H1 (cell line): ENCODE measurements at regions not wholly inside any gene's neighbourhood (a gene's known extent, or its start where the extent isn't known, plus 50 kb on each side); places are given as distances from the start of the nearest gene placed in this dataset.

Experiments
- CTCF ChIA-PET: fragments of 300-600 bp; sonication (Branson Sonifier 250); formaldehyde crosslinking; loops from one replicate; lab custom pipeline; 2021; ENCODE audit not compliant: partially characterized antibody; lab: Charles Lee
- POLR2A ChIA-PET: fragments of 300-600 bp; sonication (Branson Sonifier 250); formaldehyde crosslinking; loops from one replicate; lab custom pipeline; 2021; ENCODE audit warnings: inconsistent platforms; ENCODE audit not compliant: partially characterized antibody; lab: Charles Lee
- DNase-seq, 2 experiments: peaks; one replicate each; pipeline versions ENCODE4 v3.0.0 to v3.0.0-alpha.2; 2010 to 2022; ENCODE audit warnings: low spot score in 2 of 2, low read depth in 1 of 2, mixed read lengths in 1 of 2
- FAIRE-seq: peaks from 2 replicates; lab custom pipeline; 2011; peaks lifted over from hg19 to GRCh38; lab: Jason Lieb, UNC
- H2AFZ ChIP-seq: 2 replicates; pipeline ENCODE4 v1.8.1; 2012; ENCODE audit warnings: low read length, inconsistent platforms
- H2AK5ac ChIP-seq: 2 replicates; pipeline ENCODE4 v1.6.1; 2013; ENCODE audit warnings: low read depth, low read length
- H2BK120ac ChIP-seq: replicated peaks from 2 replicates; pipeline ENCODE3; 2013; ENCODE audit warnings: low read depth, low read length, inconsistent platforms
- H2BK12ac ChIP-seq: 2 replicates; pipeline ENCODE4 v1.6.1; 2013; ENCODE audit warnings: low read depth, low read length
- H2BK15ac ChIP-seq: 2 replicates; pipeline ENCODE4 v1.6.1; 2013; ENCODE audit warnings: low read length
- H2BK20ac ChIP-seq: 2 replicates; pipeline ENCODE4 v1.6.1; 2013; ENCODE audit warnings: low read length
- H2BK5ac ChIP-seq: 2 replicates; pipeline ENCODE4 v1.6.1; 2013; ENCODE audit warnings: low read depth, low read length
- H3K14ac ChIP-seq: 2 replicates; pipeline ENCODE4 v1.6.1; 2013; ENCODE audit warnings: inconsistent platforms; ENCODE audit not compliant: insufficient read length
- H3K18ac ChIP-seq: 2 replicates; pipeline ENCODE4 v1.6.1; 2013; ENCODE audit warnings: low read length; ENCODE audit errors: extremely low read depth
- H3K23ac ChIP-seq: 2 replicates; pipeline ENCODE4 v1.6.1; 2013; ENCODE audit warnings: inconsistent platforms; ENCODE audit not compliant: insufficient read length
- H3K23me2 ChIP-seq: 2 replicates; pipeline ENCODE4 v1.6.1; 2013; ENCODE audit warnings: low read depth, low read length
- H3K27ac ChIP-seq: 2 replicates; pipeline ENCODE4 v1.6.1; 2011; ENCODE audit warnings: low read depth, low read length, inconsistent platforms
- H3K27me3 ChIP-seq, 4 experiments: replicated peaks in 1 of 4; 1 replicate in 1 of 4; 2 replicates in 3 of 4; pipeline versions ENCODE4 v1.6.1 to v1.8.1; 2011 to 2013; ENCODE audit warnings: low read length in 3 of 4, mild to moderate bottlenecking in 3 of 4, inconsistent platforms in 2 of 4, mixed read lengths in 2 of 4, moderate library complexity in 1 of 4; ENCODE audit not compliant: control insufficient read depth in 3 of 4, insufficient read depth in 3 of 4; ENCODE audit errors: extremely low read depth in 1 of 4
- H3K36me3 ChIP-seq, 4 experiments: 2 replicates each; pipeline versions ENCODE4 v1.6.1 to v1.8.1; 2011 to 2013; ENCODE audit warnings: mild to moderate bottlenecking in 4 of 4, low read length in 3 of 4, moderate library complexity in 2 of 4, control low read depth in 1 of 4, inconsistent platforms in 1 of 4; ENCODE audit not compliant: insufficient read depth in 4 of 4, control insufficient read depth in 2 of 4
- H3K4ac ChIP-seq: replicated peaks from 2 replicates; pipeline ENCODE3; 2013; ENCODE audit warnings: low read length, low read depth, mixed read lengths, inconsistent platforms; ENCODE audit not compliant: insufficient read length
- H3K4me1 ChIP-seq, 4 experiments: replicated peaks in 1 of 4; 1 replicate in 1 of 4; 2 replicates in 3 of 4; pipeline versions ENCODE4 v1.6.1 to v1.8.1; 2011 to 2013; ENCODE audit warnings: low read length in 3 of 4, inconsistent platforms in 2 of 4, mixed read lengths in 1 of 4; ENCODE audit not compliant: insufficient read depth in 4 of 4, control insufficient read depth in 3 of 4
- H3K4me2 ChIP-seq, 2 experiments: 2 replicates each; pipeline versions ENCODE4 v1.6.1 to v1.8.1; 2011 to 2013; ENCODE audit warnings: low read depth in 2 of 2, low read length in 2 of 2, control low read depth in 1 of 2, inconsistent platforms in 1 of 2, mild to moderate bottlenecking in 1 of 2; ENCODE audit not compliant: insufficient read depth in 1 of 2
- H3K4me3 ChIP-seq, 4 experiments: fragments of 200-600, 300-600 bp in 1 of 4; sonication (generic), shearing (Covaris generic), sonication (Bioruptor Twin) in 1 of 4; 2 replicates each; pipeline versions ENCODE4 v1.5.1 to v1.8.1; 2011 to 2016; ENCODE audit warnings: low read length in 4 of 4, low read depth in 3 of 4, control low read depth in 2 of 4, inconsistent platforms in 2 of 4, mild to moderate bottlenecking in 2 of 4, mixed read lengths in 1 of 4, moderate library complexity in 1 of 4; ENCODE audit not compliant: insufficient read depth in 2 of 4; ENCODE audit errors: extremely low read depth in 1 of 4
- H3K56ac ChIP-seq: replicated peaks from 2 replicates; pipeline ENCODE3; 2013; ENCODE audit warnings: low read depth, mild to moderate bottlenecking, mixed read lengths, low read length, inconsistent platforms; ENCODE audit not compliant: insufficient read length
- H3K79me1 ChIP-seq: 2 replicates; pipeline ENCODE4 v1.6.1; 2013; ENCODE audit warnings: low read depth, low read length, control low read depth
- H3K79me2 ChIP-seq, 2 experiments: 2 replicates each; pipeline versions ENCODE4 v1.6.1 to v1.8.1; 2012 to 2013; ENCODE audit warnings: low read length in 2 of 2, mild to moderate bottlenecking in 2 of 2, inconsistent platforms in 1 of 2; ENCODE audit not compliant: insufficient read depth in 2 of 2, control insufficient read depth in 1 of 2
- H3K9ac ChIP-seq, 4 experiments: replicated peaks in 1 of 4; 1 replicate in 1 of 4; 2 replicates in 3 of 4; pipeline versions ENCODE4 v1.6.1 to v1.8.1; 2011 to 2013; ENCODE audit warnings: low read depth in 3 of 4, low read length in 3 of 4, control low read depth in 2 of 4, mild to moderate bottlenecking in 2 of 4, moderate library complexity in 2 of 4, inconsistent platforms in 1 of 4; ENCODE audit errors: extremely low read depth in 1 of 4
- H3K9me3 ChIP-seq, 2 experiments: 2 replicates each; pipeline versions ENCODE4 v1.6.1 to v1.8.1; 2012 to 2013; ENCODE audit warnings: mild to moderate bottlenecking in 2 of 2, moderate library complexity in 2 of 2, control low read depth in 1 of 2, inconsistent platforms in 1 of 2, low read depth in 1 of 2, low read length in 1 of 2, mixed read lengths in 1 of 2; ENCODE audit not compliant: insufficient read depth in 2 of 2
- H4K20me1 ChIP-seq, 2 experiments: replicated peaks in 1 of 2; 2 replicates each; pipeline versions ENCODE3 to v1.8.1; 2011 to 2013; ENCODE audit warnings: inconsistent platforms in 2 of 2, low read length in 2 of 2, mild to moderate bottlenecking in 1 of 2; ENCODE audit not compliant: insufficient read depth in 2 of 2, control insufficient read depth in 1 of 2
- H4K5ac ChIP-seq: 2 replicates; pipeline ENCODE4 v1.6.1; 2013; ENCODE audit warnings: low read length, low read depth, mixed read lengths, inconsistent platforms; ENCODE audit not compliant: insufficient read length
- H4K8ac ChIP-seq: 2 replicates; pipeline ENCODE4 v1.8.0; 2013; ENCODE audit warnings: mild to moderate bottlenecking, moderate library complexity, low read length, inconsistent platforms; ENCODE audit not compliant: insufficient read depth; ENCODE audit errors: extremely low read depth
- H4K91ac ChIP-seq: replicated peaks from 2 replicates; pipeline ENCODE3; 2013; ENCODE audit warnings: low read length, mixed read lengths, inconsistent platforms; ENCODE audit not compliant: insufficient read length
- BCL11A ChIP-seq, 2 experiments: IDR thresholded peaks; one replicate each; pipeline ENCODE4 v1.6.1; 2011; ENCODE audit warnings: low read depth in 2 of 2, low read length in 2 of 2, mild to moderate bottlenecking in 2 of 2
- CHD1 ChIP-seq: IDR thresholded peaks from 2 replicates; pipeline ENCODE4 v1.6.1; 2012; ENCODE audit warnings: low read depth, low read length, improper control_type of control experiment
- EP300 ChIP-seq, 2 experiments: IDR thresholded peaks; 1 replicate in 1 of 2; 2 replicates in 1 of 2; pipeline ENCODE4 v1.6.1; 2011 to 2012; ENCODE audit warnings: low read depth in 2 of 2, low read length in 2 of 2, mild to moderate bottlenecking in 2 of 2, borderline replicate concordance in 1 of 2, inconsistent platforms in 1 of 2, moderate library complexity in 1 of 2
- GTF2F1 ChIP-seq: IDR thresholded peaks from 2 replicates; pipeline ENCODE4 v1.6.1; 2012; ENCODE audit warnings: low read depth, low read length, improper control_type of control experiment, borderline replicate concordance
- HDAC2 ChIP-seq, 2 experiments: fragments of 300-600 bp in 1 of 2; sonication (generic) in 1 of 2; IDR thresholded peaks; 2 replicates each; pipeline ENCODE4 v1.6.1; 2011 to 2012; ENCODE audit warnings: low read depth in 2 of 2, low read length in 2 of 2, mild to moderate bottlenecking in 2 of 2, moderate library complexity in 2 of 2, borderline replicate concordance in 1 of 2, inconsistent platforms in 1 of 2
- MAFK ChIP-seq: IDR thresholded peaks from 2 replicates; pipeline ENCODE4 v1.6.1; 2012; ENCODE audit warnings: low read depth, mild to moderate bottlenecking, improper control_type of control experiment, low read length
- POU5F1 ChIP-seq: IDR thresholded peaks from 2 replicates; pipeline ENCODE4 v1.6.1; 2011; ENCODE audit warnings: low read depth, mild to moderate bottlenecking, low read length, moderate library complexity
- RBBP5 ChIP-seq: IDR thresholded peaks from 2 replicates; pipeline ENCODE4 v1.7.1; 2012; ENCODE audit warnings: low read depth, mild to moderate bottlenecking, inconsistent platforms, low read length, moderate library complexity, borderline replicate concordance
- TAF7 ChIP-seq: optimal IDR thresholded peaks from 2 replicates; pipeline ENCODE3; 2011; ENCODE audit warnings: low read depth, mild to moderate bottlenecking, inconsistent platforms, low read length, moderate library complexity, borderline replicate concordance
- TCF12 ChIP-seq: IDR thresholded peaks from 2 replicates; pipeline ENCODE4 v1.6.1; 2011; ENCODE audit warnings: low read depth, mild to moderate bottlenecking, low read length
- YY1 ChIP-seq: IDR thresholded peaks from 2 replicates; pipeline ENCODE4 v1.6.1; 2011; ENCODE audit warnings: low read depth, mild to moderate bottlenecking, low read length
- WGBS, 2 experiments: shearing (Covaris generic) in 1 of 2; methylation state at CpG; one replicate each; pipeline versions ENCODE4 v1.1.6 to v1.1.7; 2013 to 2015; ENCODE audit warnings: low lambda C conversion rate in 2 of 2, mixed read lengths in 2 of 2, inconsistent platforms in 1 of 2, low coverage in 1 of 2, missing lambda C conversion rate in 1 of 2; ENCODE audit not compliant: insufficient replicate concordance in 2 of 2, insufficient coverage in 1 of 2, insufficient read length in 1 of 2; ENCODE audit errors: extremely low coverage in 1 of 2, missing lambda C conversion rate in 1 of 2; 5-methylcytosine and 5-hydroxymethylcytosine counted together

GRCh38 chr2:205865056-205865455 is 182.8 kb downstream of the NRP2 start:
- Histone ChIP-seq H3K23ac (no peak overlapping the region), H2BK12ac (no peak overlapping the region), H3K4me1 (no peaks in the 10 kb centered on the region), H3K79me1 (no peaks in the 10 kb centered on the region), H4K91ac (no peak overlapping the region), H4K8ac (no peak overlapping the region), H3K56ac (no peak overlapping the region), H3K14ac (no peak overlapping the region), H2AK5ac (no peak overlapping the region), H3K9ac (no peak overlapping the region), H3K4me2 (no peak overlapping the region), H3K18ac (no peak overlapping the region), H2BK15ac (no peak overlapping the region), H3K4me3 (no peak overlapping the region), H3K23me2 (no peaks in the 10 kb centered on the region; the same call in 1 of the 2 replicates), H3K27me3 (no peaks in the 10 kb centered on the region; a peak in 1 of 7 replicates), H3K9me3 (no peaks in the 10 kb centered on the region), H3K4ac (no peak overlapping the region), H3K79me2 (no peaks in the 10 kb centered on the region), H2BK5ac (no peak overlapping the region), H4K20me1 (no peaks in the 10 kb centered on the region), H3K27ac (no peak overlapping the region), H4K5ac (no peak overlapping the region), H3K36me3 (no peaks in the 10 kb centered on the region), H2BK120ac (no peak overlapping the region), H2AFZ (no peak overlapping the region), H2BK20ac (no peak overlapping the region)
- 83% methylated on average over 3 of the region's 3 CpGs; no CpG with 5 or more reads in 1 of the 2 experiments for WGBS, 2 experiments
- FAIRE-seq (no peak), DNase-seq (no peak)
- CTCF ChIA-PET, result interaction anchor here (0.6 to 1.4 kb wide), 6 partner anchors 12 to 143 kb away, joined by 3 to 7 read pairs (median 4); no protein-coding TSS in a partner anchor
- TF ChIP-seq MAFK, result no peak
- no peak for TF ChIP-seq RBBP5
- no peak for TF ChIP-seq GTF2F1
- no peak for TF ChIP-seq TAF7
- no peak for TF ChIP-seq YY1
- TF ChIP-seq TCF12, result no peak
- TF ChIP-seq EP300 (IDR thresholded peaks at IDR 0.05; ENCODE audit: borderline replicate concordance in 1 of 2, low read depth in 2 of 2, low read length in 2 of 2), result no peak
- no peak for TF ChIP-seq BCL11A (IDR thresholded peaks at IDR 0.05; ENCODE audit: low read depth in 2 of 2, low read length in 2 of 2)
- no peak for TF ChIP-seq HDAC2 (IDR thresholded peaks at IDR 0.05; ENCODE audit: borderline replicate concordance in 1 of 2, low read depth in 2 of 2, low read length in 2 of 2)
- no peak for TF ChIP-seq CHD1
- no peak for TF ChIP-seq POU5F1
- POLR2A ChIA-PET, result no interaction called here
